HEK293T (cell line): ENCODE measurements at regions not wholly inside any gene's neighbourhood (a gene's known extent, or its start where the extent isn't known, plus 50 kb on each side); places are given as distances from the start of the nearest gene placed in this dataset.

Source experiments
- FOXK2 ChIP-seq: fragments of 450-650 bp; IDR thresholded peaks from 2 replicates; pipeline ENCODE4 v1.6.1; 2016; ENCODE audit warnings: mild to moderate bottlenecking
- SP1 ChIP-seq: fragments of 450-650 bp; IDR thresholded peaks from 2 replicates; pipeline ENCODE4 v1.6.1; 2017

- no peak for TF ChIP-seq FOXK2
- TF ChIP-seq SP1: no peak
Observed at GRCh38 chr2:35803126-35803525, 552.5 kb upstream of the CRIM1 start.
